ENCODE measurements at regions not wholly inside any gene's neighbourhood (a gene's known extent, or its start where the extent isn't known, plus 50 kb on each side); places are given as distances from the start of the nearest gene placed in this dataset.

GRCh38 chr1:98336472-98337083 is 324.9 kb upstream of the SNX7 start:
- no peaks in the 10 kb centered on the region for H3K27me3 ChIP-seq
- no peaks in the 10 kb centered on the region for H3K36me3 ChIP-seq
- peak overlapping the region in 2 of 4 donors; percentile 13 to 18 for H3K4me3 ChIP-seq
- no peaks in the 10 kb centered on the region for H3K9me3 ChIP-seq
- no peak for TF ChIP-seq CTCF (IDR thresholded peaks at IDR 0.05)
- WGBS, 2 donors: 13 to 16% methylated on average over 5 of the region's 5 CpGs
- intact Hi-C loops (cut with DNase I): no loop called here
- peak overlapping the region in 2 of 4 donors; percentile 34 to 59 for H3K27ac ChIP-seq
- peak; percentile 82 to 92 (median 90) for ATAC-seq
- FAIRE-seq: no peak
- DNase-seq: peak in 1 of 6 donors; percentile 36
- H3K4me1 ChIP-seq: no peaks in the 10 kb centered on the region

GRCh38 chr1:98333936-98334335 is 327.6 kb upstream of the SNX7 start:
- no peak for TF ChIP-seq CTCF (IDR thresholded peaks at IDR 0.05)
- Histone ChIP-seq H3K4me1 (no peaks in the 10 kb centered on the region), H3K27me3 (no peaks in the 10 kb centered on the region), H3K9me3 (no peaks in the 10 kb centered on the region), H3K27ac (no peak overlapping the region), H3K36me3 (no peaks in the 10 kb centered on the region), H3K4me3 (no peak overlapping the region)
- 59 to 67% methylated on average over 3 of the region's 3 CpGs for WGBS, 2 donors
- intact Hi-C loops (cut with DNase I): no loop called here
- DNase-seq (no peak), FAIRE-seq (no peak), ATAC-seq (no peak)

DNA sequence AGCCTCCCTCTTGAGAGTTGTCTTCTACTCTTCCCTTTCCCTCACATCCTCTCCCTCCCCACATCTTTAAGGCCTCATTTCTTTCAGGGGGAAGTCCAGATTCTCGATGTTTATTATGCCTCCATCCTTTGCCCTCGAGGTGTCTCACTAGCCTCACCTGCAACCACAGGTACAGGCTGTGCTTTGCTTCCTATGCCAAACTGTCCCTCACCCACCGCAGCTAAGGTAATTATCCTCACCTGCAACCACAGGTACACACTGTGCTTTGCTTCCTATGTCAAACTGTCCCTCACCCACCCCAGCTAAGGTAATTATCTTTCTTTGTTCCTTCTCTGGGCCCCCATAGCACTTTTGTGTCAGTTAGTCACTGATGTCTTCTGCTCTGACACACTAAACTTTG is 328.1 kb upstream of the SNX7 start:
- H3K27me3 ChIP-seq: no peaks in the 10 kb centered on the region
- no peaks in the 10 kb centered on the region for H3K4me1 ChIP-seq
- DNase-seq (no peak), ATAC-seq (no peak), FAIRE-seq (no peak)
- intact Hi-C loops (cut with DNase I): no loop called here
- H3K9me3 ChIP-seq: no peaks in the 10 kb centered on the region
- H3K27ac ChIP-seq: no peak overlapping the region
- WGBS, 2 donors: 55 to 67% methylated on average over 3 of the region's 3 CpGs
- H3K4me3 ChIP-seq: no peak overlapping the region
- H3K36me3 ChIP-seq: no peaks in the 10 kb centered on the region
- no peak for TF ChIP-seq CTCF (IDR thresholded peaks at IDR 0.05)

GRCh38 chr1:98331718-98332311 is 329.7 kb upstream of the SNX7 start:
- no peaks in the 10 kb centered on the region for H3K9me3 ChIP-seq
- DNase-seq (no peak), ATAC-seq (no peak), FAIRE-seq (no peak)
- no peaks in the 10 kb centered on the region for H3K27me3 ChIP-seq
- H3K36me3 ChIP-seq: no peaks in the 10 kb centered on the region
- no peak for TF ChIP-seq CTCF (IDR thresholded peaks at IDR 0.05)
- intact Hi-C loops (cut with DNase I): no loop called here
- no peaks in the 10 kb centered on the region for H3K4me1 ChIP-seq
- H3K4me3 ChIP-seq: no peak overlapping the region
- WGBS, 2 donors: 61 to 65% methylated on average over 5 of the region's 5 CpGs
- no peak overlapping the region for H3K27ac ChIP-seq

- Histone ChIP-seq H3K4me1 (peaks cover 0 to 5% (median 0%) of the 10 kb centered on the region in 3 donors), H3K27me3 (no peaks in the 10 kb centered on the region), H3K4me3 (no peak overlapping the region), H3K36me3 (no peaks in the 10 kb centered on the region), H3K9me3 (no peaks in the 10 kb centered on the region), H3K27ac (no peak overlapping the region)
- FAIRE-seq (no peak), DNase-seq (no peak), ATAC-seq (no peak)
- 39 to 42% methylated on average over 3 of the region's 3 CpGs for WGBS, 2 donors
- no peak for TF ChIP-seq CTCF (IDR thresholded peaks at IDR 0.05)
- intact Hi-C loops (cut with DNase I): no loop called here
Measured at GRCh38 chr1:98331243-98331642, 330.3 kb upstream of the SNX7 start.

Data from pancreas (tissue), 10 donors.